Smooth muscle cell (in vitro differentiated cells): ENCODE measurements at regions not wholly inside any gene's neighbourhood (a gene's known extent, or its start where the extent isn't known, plus 50 kb on each side); places are given as distances from the start of the nearest gene placed in this dataset.

ENCODE experiments used
- DNase-seq: peaks from one replicate; lab custom pipeline; 2025; ENCODE audit not compliant: unreplicated experiment; lab: John Stamatoyannopoulos, UW
- H2AFZ ChIP-seq: fragments of 200-600 bp; sonication (generic); 2 replicates; pipeline ENCODE4 v1.6.0; 2016; ENCODE audit warnings: antibody characterized with exemption, low read depth, mild to moderate bottlenecking
- H3F3A ChIP-seq: fragments of 200-600 bp; sonication (generic); 2 replicates; pipeline ENCODE4 v1.6.0; 2017; ENCODE audit warnings: antibody characterized with exemption, low read depth
- H3K27ac ChIP-seq: fragments of 200-600 bp; sonication (generic); 2 replicates; pipeline ENCODE4 v1.5.1; 2016; ENCODE audit warnings: low read depth, mild to moderate bottlenecking
- H3K27me3 ChIP-seq: fragments of 200-600 bp; sonication (generic); 2 replicates; pipeline ENCODE4 v1.6.1; 2016; ENCODE audit warnings: low read depth, mild to moderate bottlenecking
- H3K36me3 ChIP-seq: fragments of 200-600 bp; sonication (generic); 2 replicates; pipeline ENCODE4 v1.5.1; 2016; ENCODE audit warnings: low read depth
- H3K4me1 ChIP-seq: fragments of 200-600 bp; sonication (generic); 2 replicates; pipeline ENCODE4 v1.5.1; 2016; ENCODE audit warnings: low read depth
- H3K4me2 ChIP-seq: fragments of 200-600 bp; sonication (generic); 2 replicates; pipeline ENCODE4 v1.6.0; 2016; ENCODE audit warnings: mild to moderate bottlenecking
- H3K4me3 ChIP-seq: fragments of 200-600 bp; sonication (generic); 2 replicates; pipeline ENCODE4 v1.5.1; 2016; ENCODE audit warnings: mild to moderate bottlenecking
- H3K79me2 ChIP-seq: fragments of 200-600 bp; sonication (generic); 2 replicates; pipeline ENCODE4 v1.6.0; 2016; ENCODE audit warnings: low read depth, mild to moderate bottlenecking
- H3K9ac ChIP-seq: fragments of 200-600 bp; sonication (generic); 2 replicates; pipeline ENCODE4 v1.6.0; 2016; ENCODE audit warnings: low read depth
- H3K9me3 ChIP-seq: fragments of 200-600 bp; sonication (generic); replicated peaks from 2 replicates; pipeline ENCODE4 v1.5.1; 2016; ENCODE audit warnings: low read depth
- H4K20me1 ChIP-seq: fragments of 200-600 bp; sonication (generic); 2 replicates; pipeline ENCODE4 v1.6.0; 2016; ENCODE audit warnings: low read depth
- CTCF ChIP-seq: fragments of 200-600 bp; sonication (generic); IDR thresholded peaks from 2 replicates; pipeline ENCODE4 v1.5.1; 2017; ENCODE audit warnings: borderline replicate concordance, mild to moderate bottlenecking, antibody characterized with exemption; ENCODE audit not compliant: insufficient read depth, poor library complexity, severe bottlenecking
- WGBS: methylation state at CpG from one replicate; pipeline ENCODE4 v1.1.7; 2016; ENCODE audit warnings: low lambda C conversion rate; 5-methylcytosine and 5-hydroxymethylcytosine counted together

- no peak for TF ChIP-seq CTCF
- Histone ChIP-seq H3K27ac (no peak overlapping the region), H3F3A (no peaks in the 10 kb centered on the region), H3K79me2 (no peaks in the 10 kb centered on the region), H3K9ac (no peak overlapping the region), H2AFZ (no peak overlapping the region), H4K20me1 (no peaks in the 10 kb centered on the region), H3K9me3 (no peaks in the 10 kb centered on the region), H3K4me3 (no peak overlapping the region), H3K27me3 (no peaks in the 10 kb centered on the region), H3K4me2 (no peak overlapping the region), H3K4me1 (no peaks in the 10 kb centered on the region), H3K36me3 (no peaks in the 10 kb centered on the region)
- WGBS: 90% methylated on average over 3 of the region's 3 CpGs
- DNase-seq: no peak
These were observed 2140.1 kb upstream of the AGA start for GRCh38 chr4:179582164-179582905.

- H3K4me2 ChIP-seq: no peak overlapping the region
- no peaks in the 10 kb centered on the region for H3K79me2 ChIP-seq
- H3K9me3 ChIP-seq: no peaks in the 10 kb centered on the region
- H3K9ac ChIP-seq: no peak overlapping the region
- no peak overlapping the region for H3K4me3 ChIP-seq
- H3K27me3 ChIP-seq: no peaks in the 10 kb centered on the region
- no peaks in the 10 kb centered on the region for H3K36me3 ChIP-seq
- DNase-seq: no peak
- no peaks in the 10 kb centered on the region for H3K4me1 ChIP-seq
- no peak overlapping the region for H2AFZ ChIP-seq
- H3F3A ChIP-seq: no peaks in the 10 kb centered on the region
- TF ChIP-seq CTCF: no peak
- H3K27ac ChIP-seq: no peak overlapping the region
- 50% methylated on average over 4 of the region's 4 CpGs for WGBS
- H4K20me1 ChIP-seq: no peaks in the 10 kb centered on the region
These were observed 2141.0 kb upstream of the AGA start for GRCh38 chr4:179583221-179583620.

- Histone ChIP-seq H3K79me2 (no peaks in the 10 kb centered on the region), H3K9ac (no peak overlapping the region), H2AFZ (no peak overlapping the region), H3K4me3 (no peak overlapping the region), H3K27ac (no peak overlapping the region), H4K20me1 (no peaks in the 10 kb centered on the region), H3K36me3 (no peaks in the 10 kb centered on the region), H3K4me1 (no peaks in the 10 kb centered on the region), H3F3A (no peaks in the 10 kb centered on the region), H3K27me3 (no peaks in the 10 kb centered on the region), H3K4me2 (no peak overlapping the region), H3K9me3 (no peaks in the 10 kb centered on the region)
- WGBS: 27% methylated on average over 7 of the region's 7 CpGs
- no peak for DNase-seq
- no peak for TF ChIP-seq CTCF
These were observed 2141.9 kb upstream of the AGA start for GRCh38 chr4:179584101-179584500.

- Histone ChIP-seq H2AFZ (no peak overlapping the region), H3K4me3 (no peak overlapping the region), H3K4me1 (no peaks in the 10 kb centered on the region), H3F3A (no peaks in the 10 kb centered on the region), H3K27ac (no peak overlapping the region), H4K20me1 (no peaks in the 10 kb centered on the region), H3K27me3 (no peaks in the 10 kb centered on the region), H3K9me3 (no peaks in the 10 kb centered on the region), H3K9ac (no peak overlapping the region), H3K36me3 (no peaks in the 10 kb centered on the region), H3K4me2 (no peak overlapping the region), H3K79me2 (no peaks in the 10 kb centered on the region)
- no peak for DNase-seq
- WGBS: 57% methylated on average over 3 of the region's 3 CpGs
- no peak for TF ChIP-seq CTCF
These were observed 2143.5 kb upstream of the AGA start for GRCh38 chr4:179585761-179586160.
